ENCODE measurements at regions not wholly inside any gene's neighbourhood (a gene's known extent, or its start where the extent isn't known, plus 50 kb on each side); places are given as distances from the start of the nearest gene placed in this dataset.

DNA sequence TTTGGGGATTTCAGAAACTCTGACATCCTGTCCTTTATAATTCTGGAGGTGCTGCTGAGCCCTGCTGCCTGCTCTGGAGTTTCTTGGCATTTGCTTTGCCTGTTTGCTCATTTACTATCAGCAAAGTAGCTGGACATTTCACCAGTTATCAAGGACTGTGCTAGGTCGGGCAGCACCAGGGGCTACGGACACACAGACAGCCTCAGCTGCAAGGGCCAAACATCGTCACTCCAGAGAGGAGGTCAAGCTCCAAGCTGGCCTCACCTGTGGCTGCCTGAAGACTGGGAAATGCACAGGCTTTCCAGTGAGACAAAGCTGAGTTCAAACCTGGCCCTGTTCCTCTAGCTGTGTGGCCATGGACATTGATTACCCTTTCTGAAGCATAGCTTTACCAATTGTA is 143.7 kb downstream of the LRIG2 start:
- TF ChIP-seq PATZ1 (CRISPR knock-in tag; IDR thresholded peaks at IDR 0.05; ENCODE audit: borderline replicate concordance) (no peak), TSHZ2 (CRISPR knock-in tag; IDR thresholded peaks at IDR 0.05) (no peak), PPARA (CRISPR knock-in tag; IDR thresholded peaks at IDR 0.05; ENCODE audit: borderline replicate concordance) (no peak), ZNF565 (CRISPR knock-in tag; conservative IDR thresholded peaks at IDR 0.05; ENCODE audit: low read depth) (no peak), ARNTL (CRISPR knock-in tag; IDR thresholded peaks at IDR 0.05; ENCODE audit: borderline replicate concordance, low read depth) (no peak)
- TF ChIP-seq, protein P1, sequence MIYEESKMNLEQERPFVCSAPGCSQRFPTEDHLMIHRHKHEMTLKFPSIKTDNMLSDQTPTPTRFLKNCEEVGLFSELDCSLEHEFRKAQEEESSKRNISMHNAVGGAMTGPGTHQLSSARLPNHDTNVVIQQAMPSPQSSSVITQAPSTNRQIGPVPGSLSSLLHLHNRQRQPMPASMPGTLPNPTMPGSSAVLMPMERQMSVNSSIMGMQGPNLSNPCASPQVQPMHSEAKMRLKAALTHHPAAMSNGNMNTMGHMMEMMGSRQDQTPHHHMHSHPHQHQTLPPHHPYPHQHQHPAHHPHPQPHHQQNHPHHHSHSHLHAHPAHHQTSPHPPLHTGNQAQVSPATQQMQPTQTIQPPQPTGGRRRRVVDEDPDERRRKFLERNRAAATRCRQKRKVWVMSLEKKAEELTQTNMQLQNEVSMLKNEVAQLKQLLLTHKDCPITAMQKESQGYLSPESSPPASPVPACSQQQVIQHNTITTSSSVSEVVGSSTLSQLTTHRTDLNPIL (CRISPR knock-in tag; IDR thresholded peaks at IDR 0.05; ENCODE audit: low read depth): no peak

All from SK-N-SH treated with all-trans-retinoic acid at 6 μM for 48 hours (cell line).